GM21528 (cell line): ENCODE measurements at regions not wholly inside any gene's neighbourhood (a gene's known extent, or its start where the extent isn't known, plus 50 kb on each side); places are given as distances from the start of the nearest gene placed in this dataset.

Experiments
- ATAC-seq: cut with Tn5 transposase; IDR thresholded peaks from one replicate; pipeline ENCODE4 v1.9.1; 2021; ENCODE audit warnings: mild to moderate bottlenecking, moderate library complexity; ENCODE audit not compliant: unreplicated experiment, low FRiP score

DNA sequence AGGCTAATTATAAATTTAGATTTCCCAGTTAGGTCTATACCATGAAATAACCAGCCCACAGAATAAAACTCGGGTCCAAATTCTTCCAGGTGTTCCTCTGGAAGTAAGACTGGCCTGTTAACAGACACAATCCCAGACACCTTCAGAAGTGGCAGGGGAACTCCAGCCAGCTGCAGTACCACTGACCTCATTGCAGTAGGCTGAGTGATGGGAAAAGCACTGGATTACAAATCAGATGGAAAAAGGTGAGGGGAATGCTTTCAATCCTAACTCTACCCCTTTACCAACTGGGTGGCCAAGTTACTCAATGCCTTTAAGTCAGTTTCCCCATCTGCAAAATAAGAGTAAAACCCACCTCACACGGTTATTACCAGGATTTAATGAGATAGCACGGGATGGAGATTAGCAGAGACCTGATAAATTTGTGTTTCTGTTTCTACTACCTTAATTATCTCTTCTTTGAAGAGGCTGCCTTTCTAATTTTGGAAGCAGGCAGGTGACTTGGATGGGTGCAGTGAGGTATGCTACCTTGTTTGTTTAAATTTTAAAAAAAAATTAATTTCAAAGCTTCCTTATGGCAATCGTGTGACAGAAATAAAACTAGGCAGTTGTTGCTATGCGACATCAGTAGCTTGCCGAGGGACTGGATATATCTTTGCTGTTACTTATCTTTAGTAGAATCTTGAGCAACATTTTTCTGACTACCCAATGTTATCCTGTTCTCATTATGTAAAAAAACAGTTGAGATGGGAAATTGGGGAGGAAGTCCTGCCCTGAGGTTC lies 167.3 kb upstream of the GRIN2B start:
- ATAC-seq, result no peak

DNA sequence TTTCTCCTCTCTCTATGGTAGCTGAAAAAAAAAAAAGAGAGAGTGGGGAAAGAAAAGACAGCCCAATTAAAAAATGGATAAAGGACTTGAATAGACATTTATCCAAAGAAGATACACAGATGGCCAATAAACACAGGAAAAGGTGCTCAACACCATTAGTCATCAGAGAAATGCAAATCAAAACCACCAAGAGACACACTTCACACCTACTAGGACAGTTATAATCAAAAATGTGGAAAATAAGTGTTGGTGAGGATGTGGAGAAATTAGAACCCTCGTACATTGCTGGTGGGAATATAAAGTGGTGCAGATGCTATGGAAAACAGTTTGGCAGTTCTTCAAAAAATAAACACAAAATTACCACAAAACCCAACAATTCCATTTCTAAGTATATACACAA lies 172.4 kb upstream of the GRIN2B start:
- no peak for ATAC-seq

DNA sequence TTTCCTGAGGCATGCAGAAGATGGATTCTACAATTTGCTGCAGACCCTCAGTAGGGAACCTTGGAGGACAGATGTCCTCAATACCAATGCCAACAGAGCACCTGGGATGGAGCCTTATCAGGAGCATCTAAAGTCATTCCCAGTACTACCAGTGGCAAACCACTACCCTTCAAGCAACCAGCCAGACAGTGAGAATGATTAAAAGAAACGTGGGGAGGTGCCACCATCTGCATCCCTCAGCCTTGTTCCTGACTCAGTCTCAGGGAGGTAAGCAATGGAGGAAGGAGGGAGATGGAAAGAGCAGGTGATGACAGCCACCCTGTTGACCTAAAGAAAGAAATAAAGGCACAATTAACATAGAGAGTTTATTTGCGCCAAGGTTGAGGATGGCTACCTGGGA lies 175.2 kb upstream of the GRIN2B start:
- peak; percentile 18 for ATAC-seq

DNA sequence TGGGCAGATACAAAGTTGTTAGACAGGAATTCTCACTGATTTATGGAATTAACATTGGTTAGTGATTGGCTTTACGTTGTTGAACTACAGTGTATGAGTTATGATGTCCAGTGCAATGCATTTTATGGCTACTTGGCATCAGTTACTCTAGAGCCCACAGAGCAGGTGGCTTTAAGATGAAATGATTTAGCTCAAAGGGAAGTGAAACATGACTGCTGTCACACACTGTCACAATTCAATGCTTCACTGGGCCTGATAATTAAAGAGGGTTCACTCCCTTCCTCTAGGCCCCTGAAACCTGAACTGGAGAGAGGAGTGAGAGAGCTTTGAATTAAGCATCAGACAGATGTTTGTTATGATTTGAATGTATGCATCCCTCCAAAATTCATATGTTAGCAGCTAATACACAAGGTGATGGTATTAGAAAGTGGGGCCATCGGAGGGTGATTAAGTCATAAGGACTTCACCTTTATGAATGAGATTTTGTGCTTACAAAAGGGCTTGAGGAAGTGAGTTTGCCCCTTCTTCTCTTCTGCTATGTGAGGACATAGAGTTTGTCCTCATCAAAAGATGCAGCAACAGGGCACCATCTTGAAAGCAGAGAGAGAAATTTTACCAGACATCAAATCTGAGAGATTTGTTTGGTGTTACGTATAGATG lies 175.8 kb upstream of the GRIN2B start:
- peak; percentile 97 for ATAC-seq

DNA sequence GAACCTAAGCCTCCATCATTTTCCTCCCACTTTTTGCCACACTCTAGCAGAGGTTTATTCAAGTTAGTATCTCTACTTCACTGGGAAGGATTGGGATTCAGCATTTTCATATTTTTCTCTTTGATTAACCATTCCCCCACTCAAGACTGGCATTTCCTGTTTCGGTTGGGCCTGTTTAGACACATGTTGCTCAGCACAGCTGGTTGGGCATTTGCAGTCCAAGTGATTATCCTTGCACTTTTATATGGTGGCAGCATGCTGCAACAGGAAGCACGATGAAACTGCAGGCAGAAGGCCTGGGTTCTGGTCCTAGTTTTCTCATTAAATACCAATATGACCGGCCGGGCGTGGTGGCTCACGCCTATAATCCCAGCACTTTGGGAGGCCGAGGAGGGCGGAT lies 182.9 kb upstream of the GRIN2B start:
- no peak for ATAC-seq

DNA sequence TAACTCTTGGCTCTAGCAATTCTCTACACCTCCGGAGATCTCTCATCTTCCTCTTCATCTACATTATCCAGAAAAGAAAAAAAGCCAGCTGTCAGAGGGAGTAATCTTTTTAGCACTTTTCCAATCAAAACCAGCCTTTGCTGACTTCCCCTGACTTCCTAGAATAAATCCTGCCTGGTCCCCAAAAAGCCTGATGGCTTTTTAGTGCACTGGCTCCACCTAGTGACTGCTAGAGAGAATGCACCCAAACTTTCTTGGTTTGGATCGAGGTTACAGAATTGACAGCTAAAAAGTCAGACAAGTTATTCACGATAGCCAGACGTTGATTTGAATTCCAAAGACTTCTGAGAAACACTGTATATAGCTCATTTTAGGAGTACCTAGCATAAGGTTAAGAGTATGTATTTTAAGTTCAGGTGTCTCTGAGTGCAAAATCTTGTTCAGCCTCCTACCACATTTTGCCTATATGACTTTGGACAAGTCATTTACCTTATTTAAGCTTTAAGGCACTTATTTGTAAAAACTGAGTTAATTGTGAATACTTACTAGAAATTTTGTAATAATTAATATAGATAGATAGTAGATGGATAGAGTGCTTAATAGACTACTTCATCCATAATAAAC lies 185.7 kb upstream of the GRIN2B start:
- peak; percentile 56 for ATAC-seq

DNA sequence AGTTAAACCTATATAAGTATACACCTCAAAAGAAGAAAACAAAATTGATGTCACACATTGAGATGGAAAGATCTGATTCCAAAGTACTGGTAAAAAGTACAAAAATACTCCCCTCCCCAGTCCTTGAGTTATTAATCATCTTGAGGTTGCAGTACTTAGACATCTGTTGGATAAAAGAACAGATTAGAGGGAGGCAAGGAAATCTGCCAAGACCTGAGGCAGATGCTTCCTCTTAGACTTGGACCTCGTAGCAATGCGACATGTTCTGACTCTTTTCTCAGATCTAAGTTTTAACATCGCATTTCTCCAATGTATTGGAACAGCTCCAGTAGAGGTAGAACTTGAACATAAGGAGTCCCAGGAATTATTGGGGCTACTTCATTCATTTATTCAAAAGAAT lies 187.9 kb upstream of the GRIN2B start:
- ATAC-seq, result no peak

DNA sequence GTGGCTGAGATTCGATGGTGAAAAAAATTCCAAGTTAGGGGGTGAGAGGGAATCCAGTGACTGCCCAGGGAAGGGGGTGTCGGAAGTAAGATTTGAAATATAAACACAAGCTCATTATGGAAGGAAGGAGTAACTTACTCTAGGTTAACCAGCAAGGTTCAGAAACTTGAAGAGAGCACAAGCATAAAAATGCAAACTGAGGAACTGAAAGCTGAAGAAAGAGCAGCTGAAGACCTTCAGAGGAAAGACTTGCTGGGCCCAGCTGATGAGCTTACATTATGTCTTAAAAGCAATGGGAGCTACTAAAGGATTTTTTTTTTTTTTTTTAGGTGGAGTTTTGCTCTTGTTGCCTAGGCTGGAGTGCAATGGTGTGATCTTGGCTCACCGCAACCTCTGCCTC lies 189.7 kb upstream of the GRIN2B start:
- peak; percentile 84 for ATAC-seq

DNA sequence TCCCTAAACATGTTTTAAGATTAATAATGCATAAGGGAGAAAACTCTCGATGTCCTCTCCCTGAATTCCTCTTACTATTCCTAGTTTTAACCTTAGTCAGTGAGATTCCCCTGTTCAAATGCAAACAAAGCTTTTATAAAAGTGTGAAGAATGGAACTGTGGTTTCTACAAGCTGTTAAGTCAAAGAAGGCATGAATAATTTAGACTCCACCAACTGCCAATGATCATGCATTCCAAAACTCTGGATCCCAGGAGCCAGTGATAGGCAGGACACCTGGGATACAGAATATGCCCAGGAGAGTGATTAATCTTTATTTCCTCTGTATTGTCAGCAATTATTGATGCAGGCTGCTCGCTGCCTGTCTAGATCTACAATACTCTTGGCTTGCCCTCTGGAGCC lies 190.3 kb upstream of the ATF7IP start:
- no peak for ATAC-seq

DNA sequence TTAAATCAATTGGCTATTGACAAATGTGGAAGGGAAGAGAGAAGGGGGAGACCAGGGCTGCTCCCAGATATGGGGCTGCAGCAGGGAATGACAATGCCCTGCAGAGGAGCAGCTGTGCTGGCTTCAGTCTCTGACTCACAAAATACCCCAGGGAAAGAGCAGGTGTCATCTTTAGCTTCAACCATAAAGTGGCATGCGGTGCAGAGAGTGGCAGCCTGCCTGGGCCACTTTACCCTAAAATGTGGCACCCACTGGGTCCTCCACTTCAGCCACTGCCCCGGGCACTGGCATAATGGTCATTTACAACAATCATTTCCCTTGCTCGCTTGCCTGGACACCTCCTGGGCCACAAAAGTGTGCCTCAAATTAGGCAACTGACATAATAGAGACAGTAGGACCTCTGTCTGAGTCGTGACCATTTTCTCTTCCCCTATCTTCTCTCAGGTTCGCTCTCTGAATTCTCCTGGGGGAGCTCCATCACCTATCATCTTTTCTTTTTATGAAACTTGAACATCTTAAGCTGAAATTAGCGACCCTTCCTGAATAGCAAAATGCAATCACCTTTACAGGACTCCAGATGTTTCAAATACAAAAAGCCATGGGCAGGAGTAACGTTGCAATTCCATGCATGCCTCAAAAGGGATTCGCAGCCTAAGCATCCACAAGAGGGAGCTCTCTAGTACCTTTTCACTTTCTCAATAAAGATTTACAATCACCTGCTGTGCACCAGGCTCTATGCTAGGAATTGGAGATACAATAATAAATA lies 179.9 kb upstream of the ATF7IP start:
- ATAC-seq, result peak; percentile 79

DNA sequence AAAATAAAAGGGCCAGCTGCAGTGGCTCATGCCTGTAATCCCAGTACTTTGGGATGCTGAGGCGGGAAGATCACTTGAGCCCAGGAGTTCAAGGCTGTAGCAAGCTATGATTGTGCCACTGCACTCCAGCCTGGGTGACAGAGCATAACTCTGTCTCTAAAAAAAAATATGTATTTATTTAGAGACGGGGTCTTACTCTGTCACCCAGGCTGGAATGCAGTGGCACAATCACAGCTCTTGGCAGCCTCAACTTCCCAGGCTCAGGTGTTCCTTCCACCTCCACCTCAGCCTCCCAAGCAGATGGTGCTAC lies 179.3 kb upstream of the ATF7IP start:
- ATAC-seq, result no peak

DNA sequence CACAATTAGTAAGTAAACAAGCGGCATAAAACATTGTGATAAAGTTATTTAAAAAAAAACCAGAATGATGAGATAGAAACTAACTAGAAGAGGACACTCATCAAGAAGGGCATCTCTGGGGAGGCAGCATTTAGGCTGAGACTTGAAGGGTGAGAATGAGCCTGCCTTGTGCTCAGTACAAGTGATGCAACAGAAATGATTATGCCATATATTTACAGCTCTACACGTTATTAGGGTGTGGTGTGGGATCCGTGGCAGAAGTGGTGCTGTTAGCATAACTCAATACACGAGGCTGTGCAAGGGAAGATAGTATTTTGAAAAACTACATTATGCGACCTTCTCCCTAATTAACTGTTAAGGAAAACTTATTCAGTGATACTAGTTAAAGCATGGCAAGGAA lies 178.5 kb upstream of the ATF7IP start:
- no peak for ATAC-seq

DNA sequence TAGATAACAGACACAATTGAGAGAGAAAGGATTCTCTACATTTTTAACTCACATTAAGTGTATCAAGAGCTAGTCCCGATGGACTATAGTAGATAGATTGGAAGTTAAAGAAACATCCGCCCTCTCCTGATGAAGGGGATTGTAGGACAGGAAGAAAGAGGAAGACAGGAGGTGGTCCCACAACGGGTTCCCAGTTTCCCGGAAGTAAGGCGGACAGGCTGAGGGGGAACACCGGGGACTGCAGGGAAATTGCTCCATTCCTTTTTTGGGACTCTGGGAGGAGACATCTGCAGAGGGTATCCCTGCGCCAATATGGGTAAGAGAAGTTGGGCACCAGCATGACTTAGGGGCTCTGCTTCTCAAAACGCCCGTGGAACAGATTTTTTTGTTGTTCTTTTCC lies 177.5 kb upstream of the ATF7IP start:
- ATAC-seq, result no peak

DNA sequence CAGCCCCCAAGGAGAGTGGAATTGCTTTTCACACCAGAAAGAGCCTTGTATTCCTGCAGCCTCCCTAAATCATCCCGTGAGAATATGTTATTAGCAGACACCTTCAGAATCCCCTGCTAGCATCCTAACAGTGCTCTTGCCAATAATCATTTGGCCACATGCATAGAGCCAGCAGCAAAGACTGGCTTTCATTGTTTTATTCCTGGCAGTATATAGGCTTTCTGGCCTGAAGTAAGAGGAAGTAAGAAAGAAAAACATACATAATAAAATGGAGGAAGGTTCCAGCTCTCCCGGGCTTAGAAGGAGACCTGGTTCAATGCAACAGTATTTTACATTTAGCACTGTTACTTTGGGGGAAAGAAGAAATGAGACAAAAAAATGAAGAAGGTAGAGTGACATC lies 176.7 kb upstream of the ATF7IP start:
- no peak for ATAC-seq

DNA sequence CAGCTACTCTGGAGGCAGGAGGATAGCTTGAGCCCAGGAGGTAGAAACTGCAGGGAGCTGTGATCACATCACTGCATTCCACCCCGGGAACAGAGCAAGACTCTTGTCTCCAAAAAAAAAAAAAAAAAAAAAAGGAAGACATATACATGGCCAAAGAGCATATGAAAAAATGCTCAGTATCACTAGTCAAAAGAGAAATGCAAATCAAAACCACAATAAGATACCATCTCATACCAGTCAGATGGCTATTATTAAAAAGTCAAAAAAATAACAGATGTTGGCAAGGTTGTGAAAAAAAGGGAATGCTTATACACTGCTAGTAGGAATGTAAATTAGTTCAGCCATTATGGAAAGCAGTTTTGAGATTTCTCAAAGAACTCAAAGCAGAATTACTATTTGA lies 174.8 kb upstream of the ATF7IP start:
- ATAC-seq, result no peak

DNA sequence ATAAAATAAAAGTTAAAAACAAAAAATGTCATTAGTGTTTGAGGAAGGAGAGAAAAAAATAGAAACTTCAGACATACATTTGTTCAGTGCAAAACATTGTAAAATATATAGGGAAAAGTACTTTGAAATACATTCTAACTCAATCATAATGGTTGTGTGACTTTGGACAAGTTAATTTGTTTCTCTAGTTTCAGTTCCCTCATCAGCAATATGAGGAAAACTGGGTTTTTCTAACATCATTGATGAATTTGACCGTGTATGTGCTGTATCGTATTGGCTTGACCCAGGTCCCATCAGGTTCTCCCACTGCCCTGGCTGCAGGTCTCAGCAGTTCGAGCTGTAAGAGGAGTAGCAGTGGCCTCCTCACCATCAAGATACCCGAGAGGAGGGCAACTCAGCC lies 173.9 kb upstream of the ATF7IP start:
- no peak for ATAC-seq

DNA sequence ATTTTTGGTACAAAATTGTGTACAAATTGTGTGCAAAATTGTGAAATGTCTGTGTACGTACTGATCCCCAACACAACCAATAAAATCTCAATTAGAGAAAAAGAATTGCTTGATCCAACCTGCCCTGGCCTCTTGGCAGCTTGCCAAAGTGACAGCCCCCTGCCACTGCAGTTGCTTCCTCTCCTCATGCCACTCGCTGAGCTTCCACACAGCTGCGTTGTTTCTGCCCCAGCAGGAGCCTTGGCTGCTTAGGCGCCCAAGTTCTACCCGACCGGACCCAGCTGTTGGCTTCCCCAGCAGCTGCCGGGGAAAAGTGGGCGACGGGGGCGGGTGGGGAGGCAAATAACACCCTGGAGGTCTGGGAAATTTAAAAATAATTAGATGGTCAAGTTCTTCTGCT lies 171.8 kb upstream of the ATF7IP start:
- no peak for ATAC-seq

DNA sequence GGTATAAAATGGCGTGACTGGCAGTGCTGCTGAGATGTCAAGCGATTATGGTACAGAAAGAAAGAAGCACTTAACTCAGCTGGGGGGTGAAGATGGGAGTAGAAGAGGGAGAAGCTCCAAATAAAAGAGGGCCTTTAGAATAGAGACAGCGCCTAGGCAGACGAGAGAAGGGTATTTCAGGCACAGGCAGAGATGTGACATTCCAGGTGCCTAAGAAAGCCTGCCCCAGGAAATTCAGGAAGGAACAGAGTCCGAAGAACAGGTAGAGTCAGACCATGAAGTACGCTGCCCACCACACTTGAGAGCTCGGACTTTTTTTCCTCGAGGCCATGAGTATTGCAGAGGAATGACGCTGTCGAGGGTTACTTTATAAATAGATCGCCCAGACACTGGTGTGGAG lies 170.9 kb upstream of the ATF7IP start:
- no peak for ATAC-seq

DNA sequence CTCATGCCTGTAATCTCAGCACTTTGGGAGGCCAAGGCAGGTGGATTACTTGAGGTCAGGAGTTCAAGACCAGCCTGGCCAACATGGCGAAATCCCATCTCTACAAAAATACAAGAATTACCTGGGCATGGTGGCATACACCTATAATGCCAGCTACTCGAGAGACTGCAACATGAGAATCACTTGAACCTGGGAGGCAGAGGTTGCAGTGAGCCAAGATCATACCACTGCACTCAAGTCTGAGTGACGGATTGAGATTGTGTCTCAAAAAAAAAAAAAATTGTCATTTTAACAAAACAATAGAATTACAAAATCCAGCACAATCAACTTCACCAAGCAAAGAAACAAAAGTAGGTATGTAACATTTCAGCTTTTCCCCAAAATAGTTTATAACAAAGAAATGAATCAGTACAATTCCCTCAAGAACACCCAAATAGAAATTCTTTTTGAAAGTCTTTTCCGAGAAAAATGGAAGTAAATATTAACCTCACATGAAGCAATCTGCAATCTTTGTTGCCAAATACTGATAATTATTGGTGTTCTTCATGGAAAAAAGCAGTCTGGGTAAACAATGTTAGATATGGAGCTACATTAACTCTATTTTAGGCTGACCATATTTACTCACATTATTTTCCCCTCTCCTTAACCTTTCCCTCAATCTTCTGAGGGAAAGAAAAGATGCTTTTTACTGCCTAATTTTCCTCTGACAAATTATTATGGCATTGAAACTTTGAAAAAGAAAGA lies 165.9 kb upstream of the ATF7IP start:
- no peak for ATAC-seq

DNA sequence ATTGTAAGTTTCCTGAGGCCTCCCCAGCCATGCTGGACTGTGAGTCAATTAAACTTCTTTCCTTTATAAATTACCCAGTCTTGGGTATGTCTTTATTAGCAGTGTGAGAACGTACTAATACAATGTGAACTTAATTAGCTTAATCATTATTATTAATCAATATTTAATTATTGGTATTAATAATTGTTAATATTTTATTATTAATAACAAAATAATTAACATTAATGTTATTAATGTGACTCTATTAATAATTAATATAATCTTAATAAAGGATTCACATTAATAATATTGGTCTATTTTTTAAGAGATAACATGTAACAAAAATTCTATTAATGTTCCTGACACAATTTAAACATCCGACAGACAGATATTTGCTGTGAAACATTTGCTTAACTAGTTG lies 164.9 kb upstream of the ATF7IP start:
- no peak for ATAC-seq

DNA sequence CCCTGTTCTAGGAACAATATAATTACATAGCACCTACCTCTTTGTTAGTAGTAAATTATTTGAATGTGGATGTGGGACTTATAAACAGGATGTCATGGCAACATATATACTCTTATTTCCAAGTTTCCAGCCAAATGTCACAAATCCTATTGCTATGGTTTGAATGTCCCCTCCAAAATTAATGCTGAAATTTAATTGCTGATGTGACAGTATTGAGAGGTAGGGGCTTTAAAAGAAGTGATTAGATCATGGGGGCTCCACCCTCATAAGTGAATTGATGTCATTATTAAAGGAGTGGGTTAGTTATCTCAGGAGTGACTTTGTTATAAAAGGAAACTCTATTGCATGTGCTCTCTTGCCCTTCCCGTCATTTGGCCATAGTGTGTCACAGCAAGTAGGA lies 164.2 kb upstream of the ATF7IP start:
- no peak for ATAC-seq
